GM18517 (cell line): ENCODE measurements at regions not wholly inside any gene's neighbourhood (a gene's known extent, or its start where the extent isn't known, plus 50 kb on each side); places are given as distances from the start of the nearest gene placed in this dataset.

Experiments
- ATAC-seq: cut with Tn5 transposase; IDR thresholded peaks from one replicate; pipeline ENCODE4 v1.9.1; 2021; ENCODE audit warnings: mild to moderate bottlenecking, moderate library complexity; ENCODE audit not compliant: unreplicated experiment

- no peak for ATAC-seq
Observed at GRCh38 chr10:52908478-52908877, 135.9 kb upstream of the MBL2 start.

DNA sequence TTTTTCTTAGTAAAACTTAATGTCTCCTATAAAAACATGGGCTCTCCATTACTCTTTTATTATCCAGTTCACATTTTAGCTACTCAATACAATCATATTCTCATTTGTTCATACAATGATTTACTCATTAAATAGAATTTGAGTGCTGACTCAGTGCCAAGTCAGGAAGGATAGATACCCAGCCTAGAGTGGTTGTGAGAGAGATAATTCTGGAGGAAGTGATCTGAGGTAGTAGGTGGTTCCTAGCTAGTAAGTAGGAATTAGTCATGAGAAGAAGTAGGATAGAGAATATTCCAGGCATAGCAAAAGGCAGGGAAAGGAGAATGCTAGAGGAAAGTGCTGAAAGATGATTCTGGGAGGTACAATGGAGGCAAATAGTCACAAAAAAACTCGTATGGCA is 133.5 kb upstream of the MBL2 start:
- ATAC-seq, result no peak

GRCh38 chr10:52903397-52903938 is 130.9 kb upstream of the MBL2 start:
- ATAC-seq, result no peak

DNA sequence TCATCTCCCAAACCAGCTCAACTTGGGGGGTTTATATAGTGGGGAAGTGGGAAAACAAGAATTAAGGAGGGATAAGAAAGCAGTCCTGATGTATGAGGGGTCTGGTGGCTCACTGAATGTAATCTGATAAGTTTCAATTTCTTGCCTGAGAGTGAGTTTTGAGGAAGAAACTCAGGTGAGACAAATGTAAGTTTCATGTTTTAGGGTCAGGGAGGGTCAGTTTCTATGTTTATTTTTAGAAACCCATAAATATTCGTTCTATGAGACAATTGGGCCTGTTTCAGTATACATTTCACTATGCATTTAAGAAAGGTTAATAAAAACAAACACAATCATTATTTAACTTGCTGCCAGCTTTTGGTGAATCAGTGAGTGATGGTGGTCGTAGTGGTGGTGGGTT is 128.0 kb upstream of the MBL2 start:
- ATAC-seq, result peak; percentile 70

DNA sequence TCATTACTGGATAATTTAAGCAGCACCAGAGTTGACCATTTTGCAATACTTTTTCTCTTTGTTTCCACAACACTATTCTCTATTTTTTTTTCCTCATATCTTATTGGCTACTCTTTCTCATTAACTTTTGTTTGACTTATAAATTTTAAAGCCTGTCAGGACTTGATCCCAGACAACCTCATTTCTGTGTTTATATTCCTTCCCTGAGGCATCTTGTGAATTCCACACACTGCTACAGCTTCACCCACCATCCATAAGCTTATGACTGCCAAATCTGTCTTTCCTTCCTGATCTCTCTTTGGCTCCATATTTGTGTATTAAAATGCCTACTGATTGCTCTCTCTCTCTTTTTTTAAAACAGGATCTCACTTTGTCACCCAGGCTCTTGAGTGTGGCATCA is 124.6 kb upstream of the MBL2 start:
- ATAC-seq, result no peak

DNA sequence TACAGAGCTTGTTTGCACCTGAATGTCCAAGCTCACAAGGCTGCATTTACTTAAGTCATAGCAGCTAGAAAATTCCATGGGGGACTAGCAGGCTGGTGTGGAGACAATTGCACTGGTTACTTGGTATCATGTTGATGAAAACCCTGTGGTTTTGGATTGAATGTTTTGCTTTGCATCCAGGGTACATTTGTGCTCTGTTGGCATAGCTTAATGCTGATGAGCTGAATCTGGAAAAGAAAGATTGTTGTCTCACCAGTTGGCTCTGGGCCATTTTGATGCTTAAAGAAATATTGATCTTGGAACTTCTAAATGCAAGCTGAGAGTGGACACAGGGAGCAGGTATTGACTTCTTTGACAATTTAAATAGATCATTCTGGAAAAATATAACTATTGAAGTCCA is 122.5 kb upstream of the MBL2 start:
- no peak for ATAC-seq

GRCh38 chr10:52890281-52890680 is 117.7 kb upstream of the MBL2 start:
- ATAC-seq, result no peak

- ATAC-seq, result no peak
Observed at GRCh38 chr10:52889611-52890010, 117.0 kb upstream of the MBL2 start.

DNA sequence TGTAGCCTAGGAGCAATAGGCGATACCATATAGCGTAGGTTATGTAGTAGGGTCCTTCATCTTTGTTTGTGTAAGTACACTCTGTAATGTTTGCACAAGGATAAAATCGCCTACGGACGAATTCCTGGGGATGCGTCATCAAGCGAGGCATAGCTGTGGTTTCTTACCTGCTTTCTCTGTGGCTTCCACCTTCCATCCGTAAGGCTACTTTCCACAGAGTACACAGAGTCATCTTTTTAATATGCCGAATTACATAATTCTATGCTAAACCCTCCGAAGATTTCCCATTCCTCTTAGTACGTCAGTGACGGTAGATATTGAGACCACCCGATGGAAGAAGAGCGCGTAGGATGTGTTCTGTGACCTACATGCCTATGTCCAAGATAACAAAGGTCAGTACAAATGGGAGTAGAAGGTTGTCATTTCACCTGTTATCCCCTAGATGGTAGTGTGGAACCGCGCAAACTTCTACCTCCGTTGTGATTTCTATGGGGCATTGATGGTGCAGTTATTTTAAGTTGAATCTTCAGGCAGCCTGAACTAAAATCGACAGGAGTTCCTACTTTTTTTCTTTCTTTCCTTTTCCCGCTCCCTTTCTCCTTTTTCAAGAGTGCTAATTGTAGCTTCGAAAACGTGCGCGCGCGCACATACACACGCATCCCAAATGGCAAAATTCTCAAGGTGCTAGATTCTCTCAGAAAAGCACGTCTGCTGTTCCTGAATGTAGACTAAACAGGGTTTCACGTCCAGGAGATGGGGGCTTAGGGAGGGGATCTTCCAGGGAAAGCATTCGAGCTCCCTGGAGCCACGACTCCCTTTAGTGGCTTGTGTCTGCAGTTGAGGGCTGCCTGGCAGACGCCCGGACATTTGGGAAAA is 111.7 kb upstream of the MBL2 start:
- peak; percentile 92 for ATAC-seq

DNA sequence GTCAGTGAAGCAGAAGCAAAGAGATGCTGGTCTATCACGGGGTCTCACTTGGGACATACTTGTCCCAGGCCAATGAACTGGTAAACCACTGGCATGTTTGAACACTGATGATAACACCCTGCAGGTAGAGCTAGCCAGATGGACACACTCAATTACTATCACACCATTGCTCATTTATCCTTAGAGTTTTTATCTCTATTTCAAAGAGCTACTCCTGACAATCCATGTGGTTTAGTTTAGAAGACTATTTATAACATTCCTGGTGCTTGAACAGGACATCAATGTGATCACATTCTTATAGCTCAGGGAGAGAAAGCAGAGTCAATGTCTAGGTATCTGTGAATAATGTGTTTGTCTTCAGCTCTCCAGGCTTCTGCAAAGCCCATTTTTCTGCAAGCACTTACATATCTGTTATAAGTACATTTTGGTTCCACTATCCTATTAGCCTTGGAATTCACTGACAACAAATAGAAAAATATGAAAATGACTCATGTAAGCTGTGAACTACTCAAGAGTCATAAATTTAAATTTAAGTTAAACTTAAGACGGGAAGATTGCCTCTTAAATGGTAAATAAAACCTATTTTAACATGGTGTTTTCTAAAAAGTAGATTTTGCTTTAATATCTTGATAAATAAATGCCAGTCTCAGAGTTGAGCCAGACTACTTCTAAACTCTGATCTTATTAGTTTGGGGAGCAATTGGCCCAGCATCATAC is 106.7 kb upstream of the MBL2 start:
- ATAC-seq, result no peak

- no peak for ATAC-seq
Observed at GRCh38 chr10:52877451-52877850, 104.9 kb upstream of the MBL2 start.

DNA sequence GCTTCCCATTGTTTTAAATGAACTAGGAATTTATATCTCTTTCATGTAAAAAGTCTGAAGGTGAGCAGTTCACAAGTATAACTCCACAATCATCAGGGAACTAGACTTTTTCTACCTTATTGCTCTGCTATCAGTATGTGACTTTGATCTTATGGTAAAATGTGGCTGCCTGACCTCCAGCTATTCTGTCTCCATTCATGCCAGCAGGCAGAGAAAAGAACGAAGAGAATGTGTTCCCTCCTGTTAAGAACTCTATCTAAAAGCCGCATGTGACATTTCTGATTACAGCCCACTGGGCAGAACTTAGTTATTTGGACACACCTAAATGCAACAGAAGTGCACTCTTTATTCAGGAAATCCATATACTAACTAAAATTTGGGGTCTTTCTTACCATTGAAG is 102.8 kb upstream of the MBL2 start:
- no peak for ATAC-seq

DNA sequence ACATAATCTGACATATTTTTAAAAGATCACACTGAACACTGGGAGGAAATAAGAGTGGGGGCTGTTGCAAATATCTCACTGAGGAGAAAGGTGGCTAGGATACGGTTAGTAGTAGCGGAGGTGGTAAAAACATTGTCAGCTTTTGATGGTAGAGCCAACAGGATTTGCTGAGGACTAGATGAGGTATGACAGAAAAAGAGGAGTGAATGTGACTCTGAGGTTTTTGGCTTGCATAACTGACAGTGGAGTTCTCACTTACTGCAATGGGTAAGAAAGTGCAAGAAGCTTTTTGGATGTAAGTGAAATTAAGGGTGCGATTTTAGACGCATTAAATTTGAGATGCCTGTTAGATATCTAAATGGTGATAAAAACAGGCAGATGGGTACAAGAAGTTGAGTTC is 102.0 kb upstream of the MBL2 start:
- no peak for ATAC-seq

- no peak for ATAC-seq
Observed at GRCh38 chr10:52871191-52871843, 98.7 kb upstream of the MBL2 start.

- ATAC-seq, result no peak
Observed at GRCh38 chr10:52870562-52870961, 98.0 kb upstream of the MBL2 start.

GRCh38 chr10:52869864-52870263 is 97.3 kb upstream of the MBL2 start:
- no peak for ATAC-seq

DNA sequence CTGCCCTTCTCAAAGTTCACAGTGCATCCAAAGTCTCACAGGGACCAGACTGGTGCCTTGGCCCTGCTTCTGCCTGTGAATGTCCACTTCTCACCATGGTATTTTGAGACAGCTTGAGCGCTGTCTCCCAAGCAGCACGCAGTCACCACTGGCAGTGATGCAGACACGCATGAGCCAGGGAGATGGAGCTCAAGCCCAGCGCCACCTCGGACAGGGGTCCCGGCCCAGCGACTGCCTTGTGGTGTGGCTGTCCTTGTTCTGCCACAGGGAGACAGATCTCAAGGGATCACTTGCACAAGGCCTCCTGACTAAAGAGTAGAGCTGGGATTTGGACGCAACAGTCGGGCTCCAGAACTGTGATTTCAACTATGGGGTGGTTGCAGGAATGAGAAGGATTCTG is 92.6 kb upstream of the MBL2 start:
- ATAC-seq, result no peak

DNA sequence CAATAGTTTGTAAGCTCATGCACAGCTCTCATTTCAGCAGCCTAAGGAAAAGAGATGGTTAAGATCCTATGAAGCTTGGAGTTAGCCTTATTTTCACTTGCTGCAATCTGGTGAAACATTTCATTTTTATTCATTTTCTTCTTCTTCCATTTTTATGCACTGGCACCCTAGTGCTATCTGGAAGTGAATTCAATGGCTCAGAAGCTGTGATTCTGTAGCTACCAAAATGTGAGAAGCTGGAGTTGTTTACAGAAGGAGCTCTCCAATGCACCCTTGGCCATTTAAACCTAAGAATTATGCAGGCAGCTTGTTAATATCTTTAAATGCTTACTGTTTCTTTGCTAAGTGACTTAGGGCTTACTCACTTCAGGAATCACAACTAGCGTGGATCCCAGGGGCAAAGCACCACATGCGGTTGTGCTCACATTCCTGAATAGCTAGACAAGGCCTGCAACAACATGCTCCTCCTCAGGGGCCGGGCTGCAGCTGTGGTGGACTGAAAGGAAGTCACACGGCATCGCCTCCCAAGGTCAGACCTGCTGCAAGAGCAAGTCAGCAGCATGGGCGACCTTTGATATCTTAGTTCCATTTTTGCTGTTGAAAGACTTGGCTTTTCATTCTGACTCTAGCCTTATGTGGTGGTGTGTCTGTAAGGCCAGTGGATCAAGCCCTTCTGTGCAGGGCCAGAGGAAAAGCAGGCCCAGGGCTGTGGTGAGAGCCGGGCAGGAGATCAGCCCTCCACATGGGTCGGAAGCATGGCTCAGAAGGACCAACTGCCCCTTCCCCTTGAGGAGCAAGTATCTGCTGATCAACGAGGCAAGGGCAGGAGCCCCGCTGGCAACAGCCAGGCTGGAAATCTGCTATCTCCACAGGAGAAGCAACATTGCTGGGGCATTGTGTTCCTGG is 91.9 kb upstream of the MBL2 start:
- no peak for ATAC-seq

DNA sequence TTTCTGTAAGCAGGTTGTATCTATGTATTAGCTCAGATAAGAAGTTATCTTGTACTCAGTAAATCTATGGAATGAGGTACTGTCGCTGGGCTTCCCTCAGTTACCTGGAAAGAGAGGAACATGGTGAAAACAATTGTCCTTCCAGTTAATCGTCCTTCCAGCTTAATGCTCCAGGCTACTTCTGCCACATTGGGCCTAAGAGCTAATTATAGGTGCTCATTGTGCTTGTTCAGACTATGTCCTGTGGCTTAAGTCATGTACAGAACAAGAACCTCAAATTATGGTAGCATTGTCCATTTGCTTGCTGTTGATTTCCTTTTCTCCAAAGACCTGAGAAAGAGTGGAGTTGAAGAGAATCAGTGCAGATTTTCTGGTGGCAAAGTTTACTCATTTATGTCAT is 86.1 kb upstream of the MBL2 start:
- no peak for ATAC-seq

DNA sequence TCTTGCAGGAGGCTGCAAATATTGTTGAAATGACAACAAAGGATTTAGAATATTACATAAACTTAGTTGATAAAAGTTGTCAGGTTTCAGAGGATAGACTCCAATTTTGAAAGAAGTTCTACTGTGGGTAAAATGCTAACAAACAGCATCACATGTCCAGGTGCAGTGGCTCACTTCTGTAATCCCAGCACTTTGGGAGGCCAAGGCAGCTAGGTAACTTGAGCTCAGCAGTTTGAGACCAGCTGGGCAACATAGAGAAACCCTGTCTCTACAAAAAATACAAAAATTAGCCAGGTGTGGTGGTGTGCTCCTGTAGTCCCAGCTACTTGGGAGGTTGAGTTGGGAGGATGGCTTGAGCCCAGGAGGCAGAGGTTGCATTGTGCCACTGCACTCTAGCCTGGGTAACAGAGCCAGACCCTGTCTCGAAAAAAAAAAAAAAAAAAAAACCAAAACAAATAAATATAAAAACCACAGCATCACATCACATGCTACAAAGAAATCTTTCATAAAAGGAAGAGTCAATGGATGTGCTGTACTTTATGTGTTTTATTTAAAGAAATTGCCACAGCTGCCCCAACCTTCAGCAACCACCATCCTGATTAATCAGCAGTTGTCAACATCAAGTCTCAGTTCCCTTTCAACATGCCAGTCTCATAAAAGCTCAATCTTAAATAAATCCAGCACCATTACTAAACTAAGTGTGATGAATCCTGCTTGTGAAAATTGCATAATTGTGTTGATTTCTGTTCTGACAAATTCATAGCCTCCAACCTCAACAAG is 83.2 kb upstream of the MBL2 start:
- no peak for ATAC-seq
